Ishikawa (cell line): ENCODE measurements at regions not wholly inside any gene's neighbourhood (a gene's known extent, or its start where the extent isn't known, plus 50 kb on each side); places are given as distances from the start of the nearest gene placed in this dataset.

Experiments used
- CEBPB ChIP-seq: IDR thresholded peaks from 2 replicates; pipeline ENCODE4 v1.6.1; 2012
- RAD21 ChIP-seq: IDR thresholded peaks from 2 replicates; pipeline ENCODE4 v1.6.1; 2012; ENCODE audit warnings: low read depth
- TCF12 ChIP-seq: IDR thresholded peaks from 2 replicates; pipeline ENCODE4 v1.6.1; 2012; ENCODE audit warnings: low read depth
- TF ChIP-seq, protein P1 (sequence below): IDR thresholded peaks from 2 replicates; pipeline ENCODE4 v1.6.1; 2012

GRCh38 chr1:29743264-29743663 is 506.9 kb downstream of the PTPRU start:
- TF ChIP-seq CEBPB = no peak
- no peak for TF ChIP-seq TCF12
- TF ChIP-seq, protein P1, sequence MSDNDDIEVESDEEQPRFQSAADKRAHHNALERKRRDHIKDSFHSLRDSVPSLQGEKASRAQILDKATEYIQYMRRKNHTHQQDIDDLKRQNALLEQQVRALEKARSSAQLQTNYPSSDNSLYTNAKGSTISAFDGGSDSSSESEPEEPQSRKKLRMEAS = no peak
- no peak for TF ChIP-seq RAD21
